ENCODE measurements at regions not wholly inside any gene's neighbourhood (a gene's known extent, or its start where the extent isn't known, plus 50 kb on each side); places are given as distances from the start of the nearest gene placed in this dataset.

DNA sequence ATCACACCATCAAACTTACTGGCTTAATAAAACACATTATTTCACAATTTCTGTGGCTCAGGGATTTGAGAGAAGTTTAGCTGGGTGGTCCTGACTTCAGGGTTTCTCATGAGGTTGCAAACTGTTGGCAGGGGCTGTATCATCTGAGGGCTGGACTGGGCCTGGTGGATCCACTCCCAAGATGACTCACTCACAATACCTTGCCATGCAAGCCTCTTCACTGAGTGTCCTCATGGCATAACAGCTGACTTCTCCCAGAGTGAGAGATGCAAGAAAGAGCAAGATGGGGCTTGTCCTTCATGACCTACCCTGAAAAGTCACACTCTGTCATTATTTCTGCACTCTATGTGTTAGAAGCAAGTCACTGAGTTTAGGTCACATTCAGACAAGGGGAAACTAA is 73.8 kb downstream of the AQP4 start:
- TF ChIP-seq, protein P1, sequence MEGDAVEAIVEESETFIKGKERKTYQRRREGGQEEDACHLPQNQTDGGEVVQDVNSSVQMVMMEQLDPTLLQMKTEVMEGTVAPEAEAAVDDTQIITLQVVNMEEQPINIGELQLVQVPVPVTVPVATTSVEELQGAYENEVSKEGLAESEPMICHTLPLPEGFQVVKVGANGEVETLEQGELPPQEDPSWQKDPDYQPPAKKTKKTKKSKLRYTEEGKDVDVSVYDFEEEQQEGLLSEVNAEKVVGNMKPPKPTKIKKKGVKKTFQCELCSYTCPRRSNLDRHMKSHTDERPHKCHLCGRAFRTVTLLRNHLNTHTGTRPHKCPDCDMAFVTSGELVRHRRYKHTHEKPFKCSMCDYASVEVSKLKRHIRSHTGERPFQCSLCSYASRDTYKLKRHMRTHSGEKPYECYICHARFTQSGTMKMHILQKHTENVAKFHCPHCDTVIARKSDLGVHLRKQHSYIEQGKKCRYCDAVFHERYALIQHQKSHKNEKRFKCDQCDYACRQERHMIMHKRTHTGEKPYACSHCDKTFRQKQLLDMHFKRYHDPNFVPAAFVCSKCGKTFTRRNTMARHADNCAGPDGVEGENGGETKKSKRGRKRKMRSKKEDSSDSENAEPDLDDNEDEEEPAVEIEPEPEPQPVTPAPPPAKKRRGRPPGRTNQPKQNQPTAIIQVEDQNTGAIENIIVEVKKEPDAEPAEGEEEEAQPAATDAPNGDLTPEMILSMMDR (IDR thresholded peaks at IDR 0.05), result no peak
- TF ChIP-seq POLR2A (IDR thresholded peaks at IDR 0.05) (no peak), EP300 (IDR thresholded peaks at IDR 0.05; ENCODE audit: low read depth) (no peak)
